HG03432 (cell line): ENCODE measurements at regions not wholly inside any gene's neighbourhood (a gene's known extent, or its start where the extent isn't known, plus 50 kb on each side); places are given as distances from the start of the nearest gene placed in this dataset.
A peak's percentile ranks its signal among the peaks of the same experiment; 100 is the strongest.
"Not testable (repeated sequence)": the region's sequence is repeated elsewhere in the genome, so short reads cannot be mapped to it uniquely, and the experiment has no call there.

Source experiments
- ATAC-seq: cut with Tn5 transposase; IDR thresholded peaks from one replicate; pipeline ENCODE4 v1.9.1; 2021; ENCODE audit warnings: mild to moderate bottlenecking, moderate library complexity; ENCODE audit not compliant: unreplicated experiment

- peak; percentile 100 for ATAC-seq
Measured at GRCh38 chr5:50501491-50502228, 60.6 kb upstream of the EMB start.

- ATAC-seq: not testable (repeated sequence)
Measured at GRCh38 chr5:50513028-50513457, 72.0 kb upstream of the EMB start.

- ATAC-seq: not testable (repeated sequence)
Measured at GRCh38 chr5:50521060-50521459, 80.0 kb upstream of the EMB start.

GRCh38 chr5:50527514-50528060, 86.5 kb upstream of the EMB start:
- not testable (repeated sequence) for ATAC-seq

- no peak for ATAC-seq
Measured at GRCh38 chr5:50535393-50535792, 94.3 kb upstream of the EMB start.

GRCh38 chr5:50537534-50537933, 96.4 kb upstream of the EMB start:
- ATAC-seq: peak; percentile 69

- ATAC-seq: peak; percentile 89
Measured at GRCh38 chr5:50547303-50547702, 106.2 kb upstream of the EMB start.

- no peak for ATAC-seq
Measured at GRCh38 chr5:50550267-50550666, 109.2 kb upstream of the EMB start.

- no peak for ATAC-seq
Measured at GRCh38 chr5:50550993-50551392, 109.9 kb upstream of the EMB start.

- ATAC-seq: no peak
Measured at GRCh38 chr5:50553560-50553984, 112.5 kb upstream of the EMB start.

- not testable (repeated sequence) for ATAC-seq
Measured at GRCh38 chr5:50558640-50559039, 107.8 kb upstream of the PARP8 start.

- no peak for ATAC-seq
Measured at GRCh38 chr5:50559955-50560354, 106.5 kb upstream of the PARP8 start.

- no peak for ATAC-seq
Measured at GRCh38 chr5:50562694-50563093, 103.7 kb upstream of the PARP8 start.

- ATAC-seq: peak; percentile 83
Measured at GRCh38 chr5:50564079-50564478, 102.4 kb upstream of the PARP8 start.

GRCh38 chr5:50564558-50564957, 101.9 kb upstream of the PARP8 start:
- peak; percentile 27 for ATAC-seq

- no peak for ATAC-seq
Measured at GRCh38 chr5:50574121-50574520, 92.3 kb upstream of the PARP8 start.

- ATAC-seq: no peak
Measured at GRCh38 chr5:50575740-50576139, 90.7 kb upstream of the PARP8 start.

GRCh38 chr5:50576265-50576664, 90.2 kb upstream of the PARP8 start:
- no peak for ATAC-seq

GRCh38 chr5:50576686-50577256, 89.7 kb upstream of the PARP8 start:
- ATAC-seq: peak; percentile 43

- no peak for ATAC-seq
Measured at GRCh38 chr5:50580506-50580905, 85.9 kb upstream of the PARP8 start.

GRCh38 chr5:50581845-50582244, 84.6 kb upstream of the PARP8 start:
- not testable (repeated sequence) for ATAC-seq

GRCh38 chr5:50582699-50583098, 83.7 kb upstream of the PARP8 start:
- ATAC-seq: no peak
